Smooth muscle cell (in vitro differentiated cells): ENCODE measurements at regions not wholly inside any gene's neighbourhood (a gene's known extent, or its start where the extent isn't known, plus 50 kb on each side); places are given as distances from the start of the nearest gene placed in this dataset.

Source experiments
- DNase-seq: peaks from one replicate; lab custom pipeline; 2025; ENCODE audit not compliant: unreplicated experiment; lab: John Stamatoyannopoulos, UW
- H2AFZ ChIP-seq: fragments of 200-600 bp; sonication (generic); 2 replicates; pipeline ENCODE4 v1.6.0; 2016; ENCODE audit warnings: antibody characterized with exemption, low read depth, mild to moderate bottlenecking
- H3F3A ChIP-seq: fragments of 200-600 bp; sonication (generic); 2 replicates; pipeline ENCODE4 v1.6.0; 2017; ENCODE audit warnings: antibody characterized with exemption, low read depth
- H3K27ac ChIP-seq: fragments of 200-600 bp; sonication (generic); 2 replicates; pipeline ENCODE4 v1.5.1; 2016; ENCODE audit warnings: low read depth, mild to moderate bottlenecking
- H3K27me3 ChIP-seq: fragments of 200-600 bp; sonication (generic); 2 replicates; pipeline ENCODE4 v1.6.1; 2016; ENCODE audit warnings: low read depth, mild to moderate bottlenecking
- H3K36me3 ChIP-seq: fragments of 200-600 bp; sonication (generic); 2 replicates; pipeline ENCODE4 v1.5.1; 2016; ENCODE audit warnings: low read depth
- H3K4me1 ChIP-seq: fragments of 200-600 bp; sonication (generic); 2 replicates; pipeline ENCODE4 v1.5.1; 2016; ENCODE audit warnings: low read depth
- H3K4me2 ChIP-seq: fragments of 200-600 bp; sonication (generic); 2 replicates; pipeline ENCODE4 v1.6.0; 2016; ENCODE audit warnings: mild to moderate bottlenecking
- H3K4me3 ChIP-seq: fragments of 200-600 bp; sonication (generic); 2 replicates; pipeline ENCODE4 v1.5.1; 2016; ENCODE audit warnings: mild to moderate bottlenecking
- H3K79me2 ChIP-seq: fragments of 200-600 bp; sonication (generic); 2 replicates; pipeline ENCODE4 v1.6.0; 2016; ENCODE audit warnings: low read depth, mild to moderate bottlenecking
- H3K9ac ChIP-seq: fragments of 200-600 bp; sonication (generic); 2 replicates; pipeline ENCODE4 v1.6.0; 2016; ENCODE audit warnings: low read depth
- H3K9me3 ChIP-seq: fragments of 200-600 bp; sonication (generic); replicated peaks from 2 replicates; pipeline ENCODE4 v1.5.1; 2016; ENCODE audit warnings: low read depth
- H4K20me1 ChIP-seq: fragments of 200-600 bp; sonication (generic); 2 replicates; pipeline ENCODE4 v1.6.0; 2016; ENCODE audit warnings: low read depth
- CTCF ChIP-seq: fragments of 200-600 bp; sonication (generic); IDR thresholded peaks from 2 replicates; pipeline ENCODE4 v1.5.1; 2017; ENCODE audit warnings: borderline replicate concordance, mild to moderate bottlenecking, antibody characterized with exemption; ENCODE audit not compliant: insufficient read depth, poor library complexity, severe bottlenecking
- WGBS: methylation state at CpG from one replicate; pipeline ENCODE4 v1.1.7; 2016; ENCODE audit warnings: low lambda C conversion rate; 5-methylcytosine and 5-hydroxymethylcytosine counted together

- Histone ChIP-seq H3K79me2 (no peaks in the 10 kb centered on the region), H3K27ac (no peak overlapping the region), H3K27me3 (no peaks in the 10 kb centered on the region), H3K4me2 (no peak overlapping the region), H3K4me3 (no peak overlapping the region), H4K20me1 (no peaks in the 10 kb centered on the region), H3K4me1 (no peaks in the 10 kb centered on the region), H2AFZ (no peak overlapping the region), H3K9ac (no peak overlapping the region), H3K9me3 (no peaks in the 10 kb centered on the region), H3K36me3 (no peaks in the 10 kb centered on the region), H3F3A (no peaks in the 10 kb centered on the region)
- no peak for DNase-seq
- WGBS = 92% methylated on average over 4 of the region's 4 CpGs
- no peak for TF ChIP-seq CTCF
Observed at GRCh38 chr18:73594749-73595148, 552.9 kb downstream of the FBXO15 start.

- Histone ChIP-seq H3F3A (no peaks in the 10 kb centered on the region), H3K79me2 (no peaks in the 10 kb centered on the region), H4K20me1 (no peaks in the 10 kb centered on the region), H3K36me3 (no peaks in the 10 kb centered on the region), H3K4me1 (no peaks in the 10 kb centered on the region), H3K4me2 (no peak overlapping the region), H3K4me3 (no peak overlapping the region), H3K9ac (no peak overlapping the region), H3K9me3 (no peaks in the 10 kb centered on the region), H2AFZ (no peak overlapping the region), H3K27ac (no peak overlapping the region), H3K27me3 (no peaks in the 10 kb centered on the region)
- no peak for DNase-seq
- WGBS = 88% methylated on average over 2 of the region's 2 CpGs
- TF ChIP-seq CTCF = no peak
Observed at GRCh38 chr18:73593207-73593606, 554.4 kb downstream of the FBXO15 start.

- Histone ChIP-seq H3K9ac (no peak overlapping the region), H3K4me1 (no peaks in the 10 kb centered on the region), H2AFZ (no peak overlapping the region), H3K36me3 (no peaks in the 10 kb centered on the region), H3K4me3 (no peak overlapping the region), H3K27ac (no peak overlapping the region), H3K4me2 (no peak overlapping the region), H3K9me3 (no peaks in the 10 kb centered on the region), H3K79me2 (no peaks in the 10 kb centered on the region), H3K27me3 (no peaks in the 10 kb centered on the region), H3F3A (no peaks in the 10 kb centered on the region), H4K20me1 (no peaks in the 10 kb centered on the region)
- TF ChIP-seq CTCF = no peak
- DNase-seq = no peak
- 91% methylated on average over 4 of the region's 4 CpGs for WGBS
Observed at GRCh38 chr18:73590950-73591349, 556.7 kb downstream of the FBXO15 start.

- no peak overlapping the region for H3K27ac ChIP-seq
- no peaks in the 10 kb centered on the region for H3K36me3 ChIP-seq
Observed at GRCh38 chr18:73579698-73580097, 567.9 kb downstream of the FBXO15 start.

More at GRCh38 chr18:73579698-73580097, 567.9 kb downstream of the FBXO15 start:
- no peak overlapping the region for H3K4me2 ChIP-seq
- no peak overlapping the region for H2AFZ ChIP-seq
- no peaks in the 10 kb centered on the region for H3K27me3 ChIP-seq
- H4K20me1 ChIP-seq = no peaks in the 10 kb centered on the region
- no peaks in the 10 kb centered on the region for H3K79me2 ChIP-seq
- H3K4me3 ChIP-seq = no peak overlapping the region
- TF ChIP-seq CTCF = no peak
- no peak overlapping the region for H3K9ac ChIP-seq
- no peaks in the 10 kb centered on the region for H3K4me1 ChIP-seq
- no peak for DNase-seq
- no peaks in the 10 kb centered on the region for H3F3A ChIP-seq
- no peaks in the 10 kb centered on the region for H3K9me3 ChIP-seq
